Smooth muscle cell (in vitro differentiated cells): ENCODE measurements at regions not wholly inside any gene's neighbourhood (a gene's known extent, or its start where the extent isn't known, plus 50 kb on each side); places are given as distances from the start of the nearest gene placed in this dataset.

Source experiments
- DNase-seq: peaks from one replicate; lab custom pipeline; 2025; ENCODE audit not compliant: unreplicated experiment; lab: John Stamatoyannopoulos, UW
- H2AFZ ChIP-seq: fragments of 200-600 bp; sonication (generic); 2 replicates; pipeline ENCODE4 v1.6.0; 2016; ENCODE audit warnings: antibody characterized with exemption, low read depth, mild to moderate bottlenecking
- H3F3A ChIP-seq: fragments of 200-600 bp; sonication (generic); 2 replicates; pipeline ENCODE4 v1.6.0; 2017; ENCODE audit warnings: antibody characterized with exemption, low read depth
- H3K27ac ChIP-seq: fragments of 200-600 bp; sonication (generic); 2 replicates; pipeline ENCODE4 v1.5.1; 2016; ENCODE audit warnings: low read depth, mild to moderate bottlenecking
- H3K27me3 ChIP-seq: fragments of 200-600 bp; sonication (generic); 2 replicates; pipeline ENCODE4 v1.6.1; 2016; ENCODE audit warnings: low read depth, mild to moderate bottlenecking
- H3K36me3 ChIP-seq: fragments of 200-600 bp; sonication (generic); 2 replicates; pipeline ENCODE4 v1.5.1; 2016; ENCODE audit warnings: low read depth
- H3K4me1 ChIP-seq: fragments of 200-600 bp; sonication (generic); 2 replicates; pipeline ENCODE4 v1.5.1; 2016; ENCODE audit warnings: low read depth
- H3K4me2 ChIP-seq: fragments of 200-600 bp; sonication (generic); 2 replicates; pipeline ENCODE4 v1.6.0; 2016; ENCODE audit warnings: mild to moderate bottlenecking
- H3K4me3 ChIP-seq: fragments of 200-600 bp; sonication (generic); 2 replicates; pipeline ENCODE4 v1.5.1; 2016; ENCODE audit warnings: mild to moderate bottlenecking
- H3K79me2 ChIP-seq: fragments of 200-600 bp; sonication (generic); 2 replicates; pipeline ENCODE4 v1.6.0; 2016; ENCODE audit warnings: low read depth, mild to moderate bottlenecking
- H3K9ac ChIP-seq: fragments of 200-600 bp; sonication (generic); 2 replicates; pipeline ENCODE4 v1.6.0; 2016; ENCODE audit warnings: low read depth
- H3K9me3 ChIP-seq: fragments of 200-600 bp; sonication (generic); replicated peaks from 2 replicates; pipeline ENCODE4 v1.5.1; 2016; ENCODE audit warnings: low read depth
- H4K20me1 ChIP-seq: fragments of 200-600 bp; sonication (generic); 2 replicates; pipeline ENCODE4 v1.6.0; 2016; ENCODE audit warnings: low read depth
- CTCF ChIP-seq: fragments of 200-600 bp; sonication (generic); IDR thresholded peaks from 2 replicates; pipeline ENCODE4 v1.5.1; 2017; ENCODE audit warnings: borderline replicate concordance, mild to moderate bottlenecking, antibody characterized with exemption; ENCODE audit not compliant: insufficient read depth, poor library complexity, severe bottlenecking
- WGBS: methylation state at CpG from one replicate; pipeline ENCODE4 v1.1.7; 2016; ENCODE audit warnings: low lambda C conversion rate; 5-methylcytosine and 5-hydroxymethylcytosine counted together

- Histone ChIP-seq H3K9ac (no peak overlapping the region), H3K79me2 (no peaks in the 10 kb centered on the region), H3K27ac (no peak overlapping the region), H3K4me2 (no peak overlapping the region), H4K20me1 (no peaks in the 10 kb centered on the region), H3K4me3 (no peak overlapping the region), H3K9me3 (no peaks in the 10 kb centered on the region), H3K4me1 (no peaks in the 10 kb centered on the region), H2AFZ (no peak overlapping the region), H3K36me3 (no peaks in the 10 kb centered on the region), H3F3A (peaks cover 3% of the 10 kb centered on the region), H3K27me3 (no peaks in the 10 kb centered on the region)
- no peak for TF ChIP-seq CTCF
- no peak for DNase-seq
- WGBS: 65% methylated on average over 1 of the region's 1 CpG
Measured at GRCh38 chr5:42880496-42881150, 68.9 kb upstream of the SELENOP start.

DNA sequence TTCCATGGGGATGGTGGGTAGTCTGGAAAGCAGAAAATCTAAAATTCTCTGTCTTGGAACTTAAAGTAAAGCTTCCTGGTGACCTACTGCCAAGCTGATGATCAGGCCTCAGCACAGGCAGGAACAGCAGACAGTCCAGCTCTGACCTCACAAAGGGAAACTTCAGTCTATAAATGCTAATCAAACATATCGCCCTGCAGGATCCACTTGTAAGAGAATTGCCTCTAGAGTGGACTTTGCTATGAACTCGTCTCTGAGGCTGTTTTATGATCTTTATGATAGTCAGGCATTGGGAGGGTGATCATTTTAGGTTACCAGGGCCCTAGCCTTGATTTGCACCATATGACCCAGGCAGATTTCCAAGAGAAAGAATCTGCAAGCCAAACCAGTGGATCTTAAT is 67.6 kb upstream of the SELENOP start:
- WGBS: 76% methylated on average over 2 of the region's 2 CpGs
- H3K79me2 ChIP-seq: no peaks in the 10 kb centered on the region
- H3K9me3 ChIP-seq: no peaks in the 10 kb centered on the region
- H3K4me3 ChIP-seq: no peak overlapping the region
- no peaks in the 10 kb centered on the region for H4K20me1 ChIP-seq
- no peak for TF ChIP-seq CTCF
- no peak overlapping the region for H2AFZ ChIP-seq
- H3K36me3 ChIP-seq: no peaks in the 10 kb centered on the region
- no peak overlapping the region for H3K27ac ChIP-seq
- H3K4me1 ChIP-seq: no peaks in the 10 kb centered on the region
- peaks cover 3% of the 10 kb centered on the region for H3F3A ChIP-seq
- H3K4me2 ChIP-seq: no peak overlapping the region
- no peak for DNase-seq
- H3K27me3 ChIP-seq: no peaks in the 10 kb centered on the region
- no peak overlapping the region for H3K9ac ChIP-seq

DNA sequence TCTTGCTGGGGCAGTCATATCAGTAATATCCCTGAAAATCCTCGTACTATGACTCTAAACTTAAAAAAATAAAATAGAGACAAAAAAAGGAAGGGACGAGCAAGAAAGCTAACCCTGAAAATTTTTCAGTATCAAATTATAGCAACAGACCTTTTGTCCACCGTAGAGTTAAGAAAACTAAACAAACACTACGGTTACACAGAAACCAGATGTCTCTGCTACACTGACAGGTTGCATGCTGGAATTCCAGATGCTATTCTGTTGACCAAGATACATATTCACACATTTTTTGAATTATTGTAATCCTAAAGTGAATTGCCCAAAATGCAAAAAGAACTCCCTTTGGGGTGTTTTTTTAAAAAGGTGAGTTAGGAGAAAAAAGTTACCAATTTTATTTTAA is 66.9 kb upstream of the SELENOP start:
- Histone ChIP-seq H3K4me2 (no peak overlapping the region), H3K36me3 (no peaks in the 10 kb centered on the region), H3K9me3 (no peaks in the 10 kb centered on the region), H3K27ac (no peak overlapping the region), H3K27me3 (no peaks in the 10 kb centered on the region), H3K79me2 (no peaks in the 10 kb centered on the region), H3K9ac (no peak overlapping the region), H2AFZ (no peak overlapping the region), H3K4me1 (no peaks in the 10 kb centered on the region), H3K4me3 (no peak overlapping the region), H4K20me1 (no peaks in the 10 kb centered on the region), H3F3A (peaks cover 3% of the 10 kb centered on the region)
- WGBS: 60% methylated on average over 4 of the region's 4 CpGs
- no peak for TF ChIP-seq CTCF
- DNase-seq: no peak

GRCh38 chr5:42878041-42878440 is 66.3 kb upstream of the SELENOP start:
- Histone ChIP-seq H3F3A (peaks cover 3% of the 10 kb centered on the region), H3K79me2 (no peaks in the 10 kb centered on the region), H3K9ac (no peak overlapping the region), H3K4me1 (no peaks in the 10 kb centered on the region), H4K20me1 (no peaks in the 10 kb centered on the region), H3K4me2 (no peak overlapping the region), H3K36me3 (no peaks in the 10 kb centered on the region), H2AFZ (no peak overlapping the region), H3K4me3 (no peak overlapping the region), H3K27ac (no peak overlapping the region), H3K9me3 (no peaks in the 10 kb centered on the region), H3K27me3 (no peaks in the 10 kb centered on the region)
- TF ChIP-seq CTCF: no peak
- DNase-seq: no peak
